IPS-NIHi11 (cell line): ENCODE measurements at regions not wholly inside any gene's neighbourhood (a gene's known extent, or its start where the extent isn't known, plus 50 kb on each side); places are given as distances from the start of the nearest gene placed in this dataset.

Experiments
- DNase-seq: peaks from one replicate; pipeline ENCODE4 v3.0.0; 2012; ENCODE audit warnings: mixed read lengths, low spot score

DNA sequence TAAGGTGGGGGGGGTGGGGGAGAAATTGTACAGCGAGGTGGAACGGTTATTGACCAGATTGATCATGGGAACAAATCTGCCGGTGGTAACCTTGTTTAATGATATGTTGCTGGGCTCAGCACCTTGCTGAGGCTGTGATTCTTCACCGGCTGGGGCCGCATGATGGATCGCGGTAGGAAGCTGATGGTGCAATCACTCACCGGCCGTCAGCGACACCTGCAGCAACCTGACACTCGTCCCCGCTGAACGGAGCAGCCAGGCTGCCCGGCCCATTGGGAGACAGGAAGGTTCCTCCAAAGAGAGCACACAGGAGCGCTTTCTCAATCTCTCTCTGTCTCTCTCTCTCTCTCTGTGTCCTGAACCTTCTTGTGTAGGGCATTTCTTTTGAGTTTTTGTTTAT lies 128.5 kb upstream of the RRP15 start:
- DNase-seq, result peak; percentile 84

DNA sequence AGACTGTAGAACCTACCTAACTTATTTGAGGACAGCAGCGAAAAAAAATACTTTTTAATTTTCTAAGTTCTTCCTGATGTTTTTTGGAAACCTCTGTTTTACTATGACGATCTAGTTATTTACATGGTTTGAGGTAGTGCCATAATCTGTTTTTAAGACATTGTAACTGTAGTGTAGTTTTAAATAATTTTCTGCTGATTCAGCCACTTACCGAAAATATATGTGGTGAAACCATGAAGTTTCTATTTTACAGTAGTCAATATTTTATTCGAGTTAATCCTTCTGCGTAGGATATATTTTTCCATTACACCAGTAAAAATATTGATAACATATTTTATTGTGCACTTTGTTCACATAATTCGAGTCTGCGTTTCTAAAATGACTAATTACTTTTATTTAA lies 121.7 kb upstream of the RRP15 start:
- DNase-seq, result no peak

GRCh38 chr1:218164111-218164929 lies 120.8 kb upstream of the RRP15 start:
- DNase-seq, result peak; percentile 61

- peak; percentile 62 for DNase-seq
These were observed 120.0 kb upstream of the RRP15 start for GRCh38 chr1:218164930-218165700.

GRCh38 chr1:218165701-218166114 lies 119.4 kb upstream of the RRP15 start:
- no peak for DNase-seq

GRCh38 chr1:218166268-218166945 lies 118.7 kb upstream of the RRP15 start:
- no peak for DNase-seq

DNA sequence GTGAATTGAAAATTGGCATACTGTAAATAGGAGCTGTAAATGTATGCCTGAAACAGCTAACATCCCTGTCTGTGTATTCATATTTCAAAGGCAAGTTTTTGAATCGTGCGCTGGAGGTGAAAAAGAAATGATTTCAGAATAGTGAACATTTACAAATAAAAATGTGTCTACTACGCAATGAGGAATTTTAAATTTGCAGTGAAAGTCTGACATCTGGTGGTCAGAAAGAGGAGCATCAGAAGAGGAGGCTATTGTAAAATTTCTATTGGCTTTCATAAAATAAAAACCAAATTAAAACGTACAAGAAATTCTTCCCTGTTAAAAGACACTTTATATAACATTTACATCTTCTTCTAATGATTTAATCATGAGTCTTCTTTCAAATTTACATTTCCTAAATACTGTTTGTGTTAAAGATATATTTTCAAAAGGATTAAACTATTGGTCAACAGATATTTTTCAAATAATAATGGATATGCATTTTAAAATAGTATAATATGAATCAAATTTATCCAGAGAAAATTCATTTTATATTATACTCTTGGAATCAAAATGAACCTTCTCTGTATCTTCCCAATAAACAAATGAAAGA lies 113.7 kb upstream of the RRP15 start:
- DNase-seq, result no peak

GRCh38 chr1:218182455-218182854 lies 102.6 kb upstream of the RRP15 start:
- DNase-seq, result no peak

- no peak for DNase-seq
These were observed 84.1 kb upstream of the RRP15 start for GRCh38 chr1:218200979-218201378.

DNA sequence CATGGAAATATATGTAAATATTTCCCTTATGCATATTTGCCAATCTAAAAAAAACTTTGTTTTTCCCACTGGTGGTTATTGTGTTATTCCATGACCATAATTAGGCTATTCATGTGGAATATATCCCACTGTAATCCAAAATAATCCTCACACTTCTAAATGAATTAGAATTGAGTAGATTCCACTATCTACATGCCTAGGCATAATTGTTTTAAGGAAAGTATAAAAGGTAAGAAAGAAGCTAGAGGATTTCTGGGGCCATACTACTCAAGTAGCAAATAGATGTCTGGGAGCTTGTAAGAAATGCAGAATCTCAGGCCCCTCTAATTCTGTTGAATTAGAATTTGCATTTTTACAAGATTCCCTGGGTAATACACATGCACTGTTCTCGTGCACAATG lies 83.5 kb upstream of the RRP15 start:
- no peak for DNase-seq

DNA sequence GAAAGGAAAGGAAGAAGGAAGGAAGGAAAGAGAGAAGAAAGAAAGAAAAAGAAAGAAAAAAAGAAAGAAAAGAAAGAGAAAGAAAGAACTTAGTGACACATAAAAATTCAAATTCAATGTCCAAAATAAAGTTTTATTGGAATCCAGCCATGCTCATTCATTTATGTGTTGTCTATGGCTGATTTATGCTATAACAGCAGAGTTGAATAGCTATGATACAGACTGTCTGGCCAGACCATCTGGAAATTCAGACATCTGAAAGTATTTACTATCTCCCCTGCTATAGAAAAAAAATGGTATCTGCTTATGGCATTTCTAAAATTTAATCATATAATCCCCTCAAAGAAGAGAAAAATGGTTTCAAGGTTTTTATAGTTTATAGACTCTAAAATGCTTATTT lies 79.4 kb upstream of the RRP15 start:
- DNase-seq, result no peak

DNA sequence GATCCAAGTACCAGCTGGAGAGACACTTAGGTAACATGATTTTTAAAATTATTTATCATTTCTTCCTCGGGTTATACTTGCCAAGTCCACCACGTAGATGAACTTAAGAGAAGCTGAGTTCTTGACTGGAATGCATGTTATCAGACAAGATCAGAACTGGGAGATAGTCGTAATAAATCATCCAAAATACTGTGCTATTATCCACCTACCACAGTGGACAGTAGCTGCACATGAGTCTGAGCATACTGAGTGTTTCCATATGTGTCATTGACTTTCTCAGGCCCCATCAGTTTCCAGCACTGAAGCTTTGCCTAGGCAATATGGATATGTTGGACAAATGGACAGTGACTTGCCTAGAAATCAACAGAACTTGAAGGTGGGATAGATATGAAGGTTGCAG lies 77.9 kb upstream of the RRP15 start:
- DNase-seq, result no peak

- DNase-seq, result no peak
These were observed 75.7 kb upstream of the RRP15 start for GRCh38 chr1:218209351-218209861.

DNA sequence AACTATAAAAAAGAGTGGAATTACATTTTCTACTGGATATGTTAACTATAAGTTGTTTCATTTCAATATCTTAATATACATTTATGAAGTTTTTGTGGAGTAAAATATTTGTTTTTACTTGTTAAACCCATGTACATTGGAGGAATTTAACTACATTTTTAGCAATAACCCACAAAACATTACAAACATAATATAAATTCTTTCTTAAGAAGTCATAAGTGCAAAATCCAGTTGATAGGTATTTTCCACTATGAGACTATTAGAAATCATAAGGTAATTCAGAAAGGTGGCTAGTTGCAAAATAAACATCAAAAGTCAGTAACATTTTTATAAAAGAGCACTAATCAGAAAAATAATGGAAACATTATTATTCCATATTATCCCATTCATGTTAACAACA lies 73.9 kb upstream of the RRP15 start:
- no peak for DNase-seq

DNA sequence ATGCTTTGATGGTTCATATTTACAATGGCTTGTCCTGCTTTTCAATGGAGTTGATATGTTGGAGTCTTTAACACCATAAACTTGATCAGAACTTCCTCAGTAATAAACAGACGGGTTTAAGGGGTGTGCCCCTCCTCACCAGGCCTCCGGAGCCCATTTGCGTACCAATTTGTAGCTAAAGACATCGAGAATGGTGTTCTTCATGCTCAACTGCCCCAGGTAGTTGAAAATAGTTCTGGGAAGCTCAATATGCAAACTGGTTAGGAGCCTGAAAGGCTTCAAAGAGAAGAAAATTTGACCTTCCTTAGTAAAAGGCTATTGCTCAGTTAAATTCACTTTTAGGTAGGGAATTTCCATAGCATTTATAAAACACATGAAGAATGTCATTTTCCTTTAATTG lies 68.1 kb upstream of the RRP15 start:
- DNase-seq, result no peak

DNA sequence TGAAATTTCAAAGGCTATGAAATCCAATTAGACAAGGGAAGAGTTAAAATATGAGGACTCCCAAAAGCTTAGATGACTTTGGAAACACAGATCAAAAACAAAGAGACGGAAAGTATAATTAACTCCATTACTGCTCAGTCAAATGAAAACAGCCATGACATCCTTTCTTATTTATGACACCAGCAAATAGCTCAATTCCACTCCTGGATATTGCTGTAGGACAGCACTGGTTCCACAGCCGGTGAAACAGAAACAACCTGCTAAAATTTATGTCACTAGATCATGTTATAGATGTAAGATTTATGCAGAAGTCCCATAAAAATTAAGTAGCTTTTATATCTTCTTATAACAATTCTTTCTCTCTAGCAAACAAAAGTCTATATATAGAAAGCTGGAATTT lies 65.6 kb upstream of the RRP15 start:
- DNase-seq, result no peak

GRCh38 chr1:218224101-218224500 lies 61.0 kb upstream of the RRP15 start:
- no peak for DNase-seq

- no peak for DNase-seq
These were observed 59.1 kb upstream of the RRP15 start for GRCh38 chr1:218226005-218226404.
